Activated CD8-positive, alpha-beta T cell treated with anti-CD3 and anti-CD28 coated beads for 36 hours (primary cell): ENCODE measurements at regions not wholly inside any gene's neighbourhood (a gene's known extent, or its start where the extent isn't known, plus 50 kb on each side); places are given as distances from the start of the nearest gene placed in this dataset.

Source experiments
- ATAC-seq: fragments of 200-7000 bp; cut with Tn5 transposase; one replicate; pipeline ENCODE4 v1.10.0; 2021; ENCODE audit warnings: mild to moderate bottlenecking, moderate library complexity
- CTCF ChIA-PET: fragments of 350-600 bp; sonication (Branson Sonifier 250); formaldehyde crosslinking; loops from one replicate; lab custom pipeline; 2021; ENCODE audit warnings: antibody characterized with exemption; lab: Charles Lee
- POLR2A ChIA-PET: fragments of 350-600 bp; sonication (Branson Sonifier 250); formaldehyde crosslinking; loops from one replicate; lab custom pipeline; 2021; ENCODE audit warnings: antibody characterized with exemption; lab: Charles Lee
- DNase-seq: peaks from one replicate; pipeline ENCODE4 v3.0.0-alpha.2; 2020
- H3K27ac Mint-ChIP-seq: one replicate; pipeline ENCODE4 v1.8.0; 2021; ENCODE audit warnings: mild to moderate bottlenecking, mixed read lengths
- H3K27me3 Mint-ChIP-seq: one replicate; pipeline ENCODE4 v1.8.0; 2021; ENCODE audit warnings: mixed read lengths
- H3K36me3 Mint-ChIP-seq: one replicate; pipeline ENCODE4 v1.8.0; 2021; ENCODE audit warnings: low read depth, mixed read lengths
- H3K4me1 Mint-ChIP-seq: one replicate; pipeline ENCODE4 v1.8.0; 2021; ENCODE audit warnings: low read depth, mixed read lengths
- H3K4me3 Mint-ChIP-seq: one replicate; pipeline ENCODE4 v1.8.0; 2021; ENCODE audit warnings: mild to moderate bottlenecking, moderate library complexity, mixed read lengths
- H3K9me3 Mint-ChIP-seq: one replicate; pipeline ENCODE4 v1.8.0; 2021; ENCODE audit warnings: mixed read lengths
- CTCF ChIP-seq: fragments of 200-600 bp; IDR thresholded peaks from one replicate; pipeline ENCODE4 v1.8.0; 2022; ENCODE audit warnings: antibody characterized with exemption, mild to moderate bottlenecking
- intact Hi-C: fragments of 100-400 bp; cut with micrococcal nuclease; formaldehyde crosslinking; loops from one replicate; pipeline ENCODE4 v1.10.0; 2022

GRCh38 chr2:238777369-238778067 is 70.4 kb upstream of the TWIST2 start:
- Mint-ChIP-seq H3K9me3 (no peaks in the 10 kb centered on the region), H3K36me3 (no peaks in the 10 kb centered on the region), H3K4me3 (no peak overlapping the region), H3K27ac (no peak overlapping the region), H3K27me3 (peaks cover 9% of the 10 kb centered on the region), H3K4me1 (no peaks in the 10 kb centered on the region)
- CTCF ChIA-PET, result no interaction called here
- no peak for DNase-seq
- intact Hi-C loops, result no loop called here
- TF ChIP-seq CTCF, result no peak
- POLR2A ChIA-PET, result no interaction called here
- no peak for ATAC-seq

GRCh38 chr2:238784671-238785527 is 63.0 kb upstream of the TWIST2 start:
- CTCF ChIA-PET, result interaction anchor here (0.7 to 2.4 kb wide), 16 partner anchors 13 to 461 kb away, joined by 3 to 14 read pairs (median 4); no protein-coding TSS in a partner anchor
- Mint-ChIP-seq H3K27me3 (peaks cover 3% of the 10 kb centered on the region), H3K27ac (no peak overlapping the region), H3K9me3 (no peaks in the 10 kb centered on the region), H3K4me1 (no peaks in the 10 kb centered on the region), H3K36me3 (no peaks in the 10 kb centered on the region), H3K4me3 (no peak overlapping the region)
- TF ChIP-seq CTCF, result peak; percentile 85
- POLR2A ChIA-PET, result interaction anchor here (0.6 kb wide), 1 partner anchor 85 kb away, joined by 3 read pairs; no protein-coding TSS in a partner anchor
- intact Hi-C loops, result loop anchor here (10.0 kb wide), 1 partner anchor 410 kb away; no protein-coding TSS in a partner anchor
- DNase-seq, result peak; percentile 71
- ATAC-seq, result peak; percentile 69

- H3K9me3 Mint-ChIP-seq, result no peaks in the 10 kb centered on the region
- H3K27me3 Mint-ChIP-seq, result peaks cover 3% of the 10 kb centered on the region
- TF ChIP-seq CTCF, result no peak
- H3K36me3 Mint-ChIP-seq, result no peaks in the 10 kb centered on the region
- ATAC-seq (no peak), DNase-seq (no peak)
- CTCF ChIA-PET, result interaction anchor here (0.7 to 2.4 kb wide), 14 partner anchors 14 to 429 kb away, joined by 3 to 14 read pairs (median 4); no protein-coding TSS in a partner anchor
- intact Hi-C loops, result loop anchor here (10.0 kb wide), 1 partner anchor 411 kb away; no protein-coding TSS in a partner anchor
- H3K4me3 Mint-ChIP-seq, result no peak overlapping the region
- H3K4me1 Mint-ChIP-seq, result no peaks in the 10 kb centered on the region
- H3K27ac Mint-ChIP-seq, result no peak overlapping the region
- POLR2A ChIA-PET, result interaction anchor here (0.6 to 0.8 kb wide), 2 partner anchors 23 to 85 kb away, joined by 3 read pairs; no protein-coding TSS in a partner anchor
Observed at GRCh38 chr2:238785528-238785860, 62.4 kb upstream of the TWIST2 start.

- no peaks in the 10 kb centered on the region for H3K36me3 Mint-ChIP-seq
- no peak for ATAC-seq
- H3K4me1 Mint-ChIP-seq, result no peaks in the 10 kb centered on the region
- CTCF ChIA-PET, result interaction anchor here (1.3 to 2.4 kb wide), 2 partner anchors 159 to 429 kb away, joined by 4 to 9 read pairs; no protein-coding TSS in a partner anchor
- intact Hi-C loops, result loop anchor here (10.0 kb wide), 1 partner anchor 412 kb away; no protein-coding TSS in a partner anchor
- no peak overlapping the region for H3K4me3 Mint-ChIP-seq
- no peaks in the 10 kb centered on the region for H3K9me3 Mint-ChIP-seq
- POLR2A ChIA-PET, result interaction anchor here (0.8 kb wide), 1 partner anchor 24 kb away, joined by 3 read pairs; no protein-coding TSS in a partner anchor
- H3K27me3 Mint-ChIP-seq, result peaks cover 4% of the 10 kb centered on the region
- no peak for DNase-seq
- H3K27ac Mint-ChIP-seq, result no peak overlapping the region
- TF ChIP-seq CTCF, result no peak
Observed at GRCh38 chr2:238786379-238786778, 61.5 kb upstream of the TWIST2 start.
